Thoracic aorta (tissue), 2 donors: ENCODE measurements at regions not wholly inside any gene's neighbourhood (a gene's known extent, or its start where the extent isn't known, plus 50 kb on each side); places are given as distances from the start of the nearest gene placed in this dataset.
A peak's percentile ranks its signal among the peaks of the same experiment; 100 is the strongest.

Experiments used
- ATAC-seq: fragments of 150-250 bp; one replicate; pipeline ENCODE4 v1.8.0; 2017; ENCODE audit warnings: low read depth; ENCODE audit not compliant: insufficient number of reproducible peaks, low FRiP score
- DNase-seq: peaks from one replicate; pipeline ENCODE4 v3.0.0-alpha.2; 2020; ENCODE audit warnings: low spot score
- H3K27ac ChIP-seq, 2 donors: fragments of 200-600 bp; sonication (generic); 1 replicate in 1 of 2; 2 replicates in 1 of 2; pipeline ENCODE4 v1.5.1; 2016; ENCODE audit warnings: mild to moderate bottlenecking in 2 of 2, moderate library complexity in 2 of 2
- H3K27me3 ChIP-seq: fragments of 200-600 bp; sonication (generic); replicated peaks from 2 replicates; pipeline ENCODE4 v1.6.0; 2016; ENCODE audit warnings: mild to moderate bottlenecking; ENCODE audit not compliant: insufficient read depth
- H3K36me3 ChIP-seq: fragments of 200-600 bp; sonication (generic); one replicate; pipeline ENCODE4 v1.5.1; 2016
- H3K4me1 ChIP-seq, 2 donors: fragments of 200-600 bp; sonication (generic); 1 replicate in 1 of 2; 2 replicates in 1 of 2; pipeline versions ENCODE4 v1.5.1 to v1.6.0; 2016; ENCODE audit warnings: low read depth in 2 of 2, mild to moderate bottlenecking in 1 of 2; ENCODE audit not compliant: control insufficient read depth in 1 of 2
- H3K4me3 ChIP-seq: fragments of 200-600 bp; sonication (generic); 2 replicates; pipeline ENCODE4 v1.5.1; 2016; ENCODE audit warnings: mild to moderate bottlenecking
- H3K9me3 ChIP-seq: fragments of 200-600 bp; sonication (generic); 2 replicates; pipeline ENCODE4 v1.5.1; 2016
- TF ChIP-seq, protein P1 (sequence below): fragments of 200-600 bp; sonication (generic); IDR thresholded peaks from one replicate; pipeline ENCODE4 v1.5.1; 2019; ENCODE audit warnings: antibody characterized with exemption

DNA sequence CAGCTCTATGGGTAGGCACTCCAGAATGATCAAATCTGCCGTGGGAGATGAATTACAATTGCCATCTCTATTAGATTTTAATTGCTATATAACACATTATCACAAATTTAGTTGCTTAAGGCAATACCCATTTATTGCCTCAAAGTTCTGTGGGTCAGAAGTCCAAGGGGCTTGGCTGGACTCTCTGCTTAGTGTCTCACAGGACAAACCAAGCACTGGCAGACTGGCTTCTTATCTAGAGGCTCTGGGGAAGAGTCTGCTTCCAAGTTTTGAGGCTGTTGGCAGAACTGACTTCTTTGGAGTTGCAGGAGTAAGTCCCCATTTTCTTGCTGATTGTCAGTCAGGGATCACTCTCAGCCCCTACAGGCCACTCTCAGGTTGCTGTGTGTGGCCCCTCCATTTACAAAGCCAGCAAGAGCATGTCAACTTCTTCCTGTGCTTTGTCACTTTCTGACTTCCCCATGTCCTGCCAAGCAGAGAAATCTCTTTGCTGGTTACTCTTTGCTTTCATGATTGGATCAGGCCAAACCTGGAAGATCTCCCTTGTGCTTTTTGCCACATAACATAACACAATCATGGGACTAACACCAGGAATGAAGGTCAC is 93.5 kb upstream of the PRICKLE2 start:
- Histone ChIP-seq H3K4me1 (no peaks in the 10 kb centered on the region), H3K4me3 (no peak overlapping the region), H3K27ac (no peak overlapping the region), H3K36me3 (no peaks in the 10 kb centered on the region), H3K9me3 (no peaks in the 10 kb centered on the region), H3K27me3 (no peaks in the 10 kb centered on the region)
- DNase-seq (no peak), ATAC-seq (no peak)
- TF ChIP-seq, protein P1, sequence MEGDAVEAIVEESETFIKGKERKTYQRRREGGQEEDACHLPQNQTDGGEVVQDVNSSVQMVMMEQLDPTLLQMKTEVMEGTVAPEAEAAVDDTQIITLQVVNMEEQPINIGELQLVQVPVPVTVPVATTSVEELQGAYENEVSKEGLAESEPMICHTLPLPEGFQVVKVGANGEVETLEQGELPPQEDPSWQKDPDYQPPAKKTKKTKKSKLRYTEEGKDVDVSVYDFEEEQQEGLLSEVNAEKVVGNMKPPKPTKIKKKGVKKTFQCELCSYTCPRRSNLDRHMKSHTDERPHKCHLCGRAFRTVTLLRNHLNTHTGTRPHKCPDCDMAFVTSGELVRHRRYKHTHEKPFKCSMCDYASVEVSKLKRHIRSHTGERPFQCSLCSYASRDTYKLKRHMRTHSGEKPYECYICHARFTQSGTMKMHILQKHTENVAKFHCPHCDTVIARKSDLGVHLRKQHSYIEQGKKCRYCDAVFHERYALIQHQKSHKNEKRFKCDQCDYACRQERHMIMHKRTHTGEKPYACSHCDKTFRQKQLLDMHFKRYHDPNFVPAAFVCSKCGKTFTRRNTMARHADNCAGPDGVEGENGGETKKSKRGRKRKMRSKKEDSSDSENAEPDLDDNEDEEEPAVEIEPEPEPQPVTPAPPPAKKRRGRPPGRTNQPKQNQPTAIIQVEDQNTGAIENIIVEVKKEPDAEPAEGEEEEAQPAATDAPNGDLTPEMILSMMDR, result no peak

GRCh38 chr3:64318001-64318400 is 92.7 kb upstream of the PRICKLE2 start:
- no peak overlapping the region for H3K27ac ChIP-seq

GRCh38 chr3:64316971-64317370 is 91.7 kb upstream of the PRICKLE2 start:
- no peaks in the 10 kb centered on the region for H3K36me3 ChIP-seq
- no peak for ATAC-seq

More at GRCh38 chr3:64318001-64318400, 92.7 kb upstream of the PRICKLE2 start:
- DNase-seq (no peak), ATAC-seq (no peak)
- Histone ChIP-seq H3K4me3 (no peak overlapping the region), H3K4me1 (no peaks in the 10 kb centered on the region), H3K27me3 (no peaks in the 10 kb centered on the region), H3K9me3 (no peaks in the 10 kb centered on the region), H3K36me3 (no peaks in the 10 kb centered on the region)
- TF ChIP-seq, protein P1, result no peak

DNA sequence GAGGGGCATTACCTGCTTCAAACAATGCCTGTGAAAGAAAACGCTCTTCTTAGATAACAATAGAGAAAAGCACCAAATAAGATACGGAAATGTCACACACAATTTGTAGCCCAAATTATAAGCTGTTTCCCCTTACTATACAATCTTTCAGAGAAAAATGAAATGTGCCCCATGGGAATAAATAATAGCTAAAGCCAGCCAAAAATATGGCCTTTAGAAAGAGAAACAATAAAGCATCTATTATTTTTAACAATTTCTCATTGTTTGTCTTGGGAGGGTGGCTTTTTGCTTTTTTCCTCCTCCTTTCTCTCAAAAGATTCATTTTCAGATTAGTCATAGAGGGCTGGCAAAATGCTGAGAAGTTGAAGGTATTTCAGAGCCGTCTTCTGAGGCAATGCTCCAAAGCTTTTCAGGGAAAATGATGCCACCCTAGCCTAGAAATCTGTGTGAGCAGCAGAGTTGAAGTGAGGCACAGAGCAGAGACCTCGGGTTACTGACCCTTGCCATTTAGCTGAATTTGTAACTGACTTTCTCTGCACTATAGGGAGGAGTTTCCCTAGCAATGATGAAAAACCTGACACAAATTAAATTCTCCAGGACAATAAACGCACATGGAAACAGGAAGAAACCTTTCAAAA is 86.3 kb upstream of the PRICKLE2 start:
- no peaks in the 10 kb centered on the region for H3K36me3 ChIP-seq
- H3K9me3 ChIP-seq, result no peaks in the 10 kb centered on the region
- H3K27ac ChIP-seq, result no peak overlapping the region
- peaks cover 0 to 10% of the 10 kb centered on the region in 2 donors for H3K4me1 ChIP-seq
- H3K27me3 ChIP-seq, result no peaks in the 10 kb centered on the region
- no peak overlapping the region for H3K4me3 ChIP-seq
- TF ChIP-seq, protein P1, result no peak
- DNase-seq (no peak), ATAC-seq (peak; percentile 43)

More at GRCh38 chr3:64316971-64317370, 91.7 kb upstream of the PRICKLE2 start:
- H3K27me3 ChIP-seq, result no peaks in the 10 kb centered on the region
- H3K4me3 ChIP-seq, result no peak overlapping the region
- H3K27ac ChIP-seq, result no peak overlapping the region
- DNase-seq, result no peak
- TF ChIP-seq, protein P1, result no peak
- H3K4me1 ChIP-seq, result peaks cover 0 to under 1% of the 10 kb centered on the region in 2 donors
- H3K9me3 ChIP-seq, result no peaks in the 10 kb centered on the region

DNA sequence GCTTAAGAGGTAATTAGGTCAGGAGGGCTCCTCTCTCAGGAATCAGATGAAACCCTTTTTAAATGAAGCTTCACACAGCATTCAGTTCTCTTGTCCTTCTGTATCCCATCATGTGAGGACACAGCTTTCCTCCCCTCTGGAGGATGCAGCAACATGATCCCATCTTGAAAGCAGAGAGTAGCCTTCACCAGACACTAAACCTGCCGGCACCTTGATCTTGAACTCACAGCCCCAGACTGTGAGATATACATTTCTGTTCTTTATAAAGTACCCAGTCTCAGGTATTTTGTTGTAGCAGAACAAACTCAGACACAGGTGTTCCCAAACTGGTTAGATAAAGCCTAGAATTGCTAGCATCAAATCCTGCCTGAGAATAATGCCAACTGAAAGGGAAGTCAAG is 83.7 kb upstream of the PRICKLE2 start:
- TF ChIP-seq, protein P1, result no peak
- ATAC-seq, result no peak
- Histone ChIP-seq H3K4me1 (peaks cover 0 to 10% of the 10 kb centered on the region in 2 donors), H3K4me3 (no peak overlapping the region), H3K36me3 (no peaks in the 10 kb centered on the region), H3K9me3 (no peaks in the 10 kb centered on the region), H3K27me3 (no peaks in the 10 kb centered on the region), H3K27ac (no peak overlapping the region)
- DNase-seq, result no peak
